Gastrocnemius medialis (tissue), 4 donors: ENCODE measurements at regions not wholly inside any gene's neighbourhood (a gene's known extent, or its start where the extent isn't known, plus 50 kb on each side); places are given as distances from the start of the nearest gene placed in this dataset.

ENCODE experiments used
- ATAC-seq, 2 donors: fragments of 150-250 bp; one replicate each; pipeline ENCODE4 v1.9.1; 2016
- DNase-seq, 2 donors: peaks; one replicate each; pipeline ENCODE4 v3.0.0-alpha.2; 2019
- H3K27ac ChIP-seq, 4 donors: fragments of 200-600 bp; sonication (generic); 1 replicate in 1 of 4; 2 replicates in 3 of 4; pipeline ENCODE4 v1.5.1; 2016 to 2018; ENCODE audit warnings: mild to moderate bottlenecking in 2 of 4, moderate library complexity in 1 of 4
- H3K27me3 ChIP-seq, 3 donors: fragments of 200-600 bp; sonication (generic) in 2 of 3; 1 replicate in 1 of 3; 2 replicates in 2 of 3; pipeline versions ENCODE4 v1.5.1 to v1.6.0; 2016 to 2019; ENCODE audit warnings: mild to moderate bottlenecking in 1 of 3, moderate library complexity in 1 of 3
- H3K36me3 ChIP-seq, 2 donors: fragments of 200-600 bp; sonication (generic) in 1 of 2; one replicate each; pipeline ENCODE4 v1.5.1; 2017 to 2018
- H3K4me1 ChIP-seq, 2 donors: fragments of 200-600 bp; sonication (generic) in 1 of 2; one replicate each; pipeline ENCODE4 v1.5.1; 2016 to 2017; ENCODE audit warnings: mild to moderate bottlenecking in 2 of 2
- H3K4me3 ChIP-seq, 4 donors: fragments of 200-600 bp; sonication (generic) in 3 of 4; 1 replicate in 1 of 4; 2 replicates in 3 of 4; pipeline ENCODE4 v1.5.1; 2016 to 2019; ENCODE audit warnings: mild to moderate bottlenecking in 2 of 4
- H3K9me3 ChIP-seq, 3 donors: fragments of 200-600 bp; sonication (generic) in 2 of 3; 1 replicate in 1 of 3; 2 replicates in 2 of 3; pipeline ENCODE4 v1.5.1; 2016 to 2019
- CTCF ChIP-seq, 5 experiments: fragments of 450-650 bp in 3 of 5; fragments of 200-600 bp in 2 of 5; sonication (generic) in 2 of 5; IDR thresholded peaks in 4 of 5; conservative IDR thresholded peaks in 1 of 5; 1 replicate in 4 of 5; 2 replicates in 1 of 5; pipeline ENCODE4 v1.5.1; 2016 to 2019; ENCODE audit warnings: antibody characterized with exemption in 5 of 5, mild to moderate bottlenecking in 3 of 5, moderate library complexity in 3 of 5
- POLR2A ChIP-seq, 2 donors: fragments of 450-650 bp; IDR thresholded peaks; one replicate each; pipeline ENCODE4 v1.6.1; 2017; ENCODE audit warnings: antibody characterized with exemption in 2 of 2, mild to moderate bottlenecking in 2 of 2, moderate library complexity in 2 of 2
- in situ Hi-C, 4 donors: fragments of 200-750 bp; cut with MboI; loops; one replicate each; pipeline versions ENCODE4 v1.15.0 to v1.8.0; 2017; ENCODE audit warnings: low sequenced_read_pairs in 4 of 4
- intact Hi-C: fragments of 100-400 bp; cut with DNase I; formaldehyde crosslinking; loops from one replicate; pipeline ENCODE4 v1.15.1; 2023; ENCODE audit warnings: low total_unique reads

- Histone ChIP-seq H3K9me3 (no peaks in the 10 kb centered on the region), H3K4me3 (no peak overlapping the region), H3K27ac (no peak overlapping the region), H3K4me1 (no peaks in the 10 kb centered on the region), H3K36me3 (no peaks in the 10 kb centered on the region), H3K27me3 (no peaks in the 10 kb centered on the region)
- ATAC-seq, result no peak
- DNase-seq, result no peak
- intact Hi-C loops (no loop called here), in situ Hi-C loops (no loop called here)
- TF ChIP-seq CTCF (IDR thresholded peaks at IDR 0.05 in 4 of 5, conservative IDR thresholded peaks at IDR 0.05 in 1 of 5), result no peak
- TF ChIP-seq POLR2A (IDR thresholded peaks at IDR 0.05), result no peak
These were observed 985.2 kb upstream of the SEMA6D start for GRCh38 chr15:46732060-46732459.

GRCh38 chr15:46735115-46735514 is 982.2 kb upstream of the SEMA6D start:
- Histone ChIP-seq H3K36me3 (no peaks in the 10 kb centered on the region), H3K27me3 (no peaks in the 10 kb centered on the region), H3K9me3 (no peaks in the 10 kb centered on the region), H3K4me3 (no peak overlapping the region), H3K27ac (no peak overlapping the region), H3K4me1 (no peaks in the 10 kb centered on the region)
- TF ChIP-seq POLR2A (IDR thresholded peaks at IDR 0.05) (no peak), CTCF (IDR thresholded peaks at IDR 0.05 in 4 of 5, conservative IDR thresholded peaks at IDR 0.05 in 1 of 5) (no peak)
- intact Hi-C loops, result no loop called here
- DNase-seq, result no peak
- ATAC-seq, result no peak
- in situ Hi-C loops, result no loop called here

- intact Hi-C loops (no loop called here), in situ Hi-C loops (no loop called here)
- ATAC-seq, result no peak
- TF ChIP-seq CTCF (IDR thresholded peaks at IDR 0.05 in 4 of 5, conservative IDR thresholded peaks at IDR 0.05 in 1 of 5), result no peak
- no peak for TF ChIP-seq POLR2A (IDR thresholded peaks at IDR 0.05)
- H3K4me1 ChIP-seq, result no peaks in the 10 kb centered on the region
- no peak overlapping the region for H3K4me3 ChIP-seq
- no peak overlapping the region for H3K27ac ChIP-seq
- H3K27me3 ChIP-seq, result no peaks in the 10 kb centered on the region
- no peaks in the 10 kb centered on the region for H3K9me3 ChIP-seq
- no peaks in the 10 kb centered on the region for H3K36me3 ChIP-seq
- no peak for DNase-seq
These were observed 966.0 kb upstream of the SEMA6D start for GRCh38 chr15:46751303-46751702.

DNA sequence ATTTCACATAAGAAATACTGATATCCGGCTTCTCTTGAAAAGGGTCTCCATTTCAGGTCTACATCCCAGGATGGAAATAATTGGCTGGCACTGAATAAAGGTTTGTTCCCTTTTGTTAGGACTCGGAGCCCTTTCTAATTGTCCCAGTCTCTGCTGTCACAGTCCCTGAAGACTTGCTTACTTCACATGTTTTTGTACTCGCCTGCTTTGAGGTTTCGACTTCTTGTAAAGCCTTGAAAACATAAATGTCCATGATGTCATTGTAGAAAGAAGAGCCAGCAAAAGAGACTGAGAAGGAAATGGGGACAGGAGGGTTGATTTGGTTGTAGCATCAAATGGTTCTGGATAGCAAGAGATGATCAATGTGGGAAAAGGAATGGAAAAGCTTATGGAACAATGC is 963.4 kb upstream of the SEMA6D start:
- no peaks in the 10 kb centered on the region for H3K27me3 ChIP-seq
- H3K9me3 ChIP-seq, result no peaks in the 10 kb centered on the region
- no peak overlapping the region for H3K4me3 ChIP-seq
- no peak for TF ChIP-seq POLR2A (IDR thresholded peaks at IDR 0.05)
- TF ChIP-seq CTCF (IDR thresholded peaks at IDR 0.05 in 4 of 5, conservative IDR thresholded peaks at IDR 0.05 in 1 of 5), result no peak
- H3K27ac ChIP-seq, result no peak overlapping the region
- no peaks in the 10 kb centered on the region for H3K4me1 ChIP-seq
- intact Hi-C loops, result no loop called here
- in situ Hi-C loops, result no loop called here
- DNase-seq (no peak), ATAC-seq (no peak)
- no peaks in the 10 kb centered on the region for H3K36me3 ChIP-seq

- in situ Hi-C loops, result no loop called here
- no peaks in the 10 kb centered on the region for H3K27me3 ChIP-seq
- DNase-seq, result no peak
- no peak overlapping the region for H3K4me3 ChIP-seq
- no peaks in the 10 kb centered on the region for H3K9me3 ChIP-seq
- TF ChIP-seq POLR2A (IDR thresholded peaks at IDR 0.05) (no peak), CTCF (IDR thresholded peaks at IDR 0.05 in 4 of 5, conservative IDR thresholded peaks at IDR 0.05 in 1 of 5) (no peak)
- intact Hi-C loops, result no loop called here
- ATAC-seq, result no peak
- H3K27ac ChIP-seq, result no peak overlapping the region
- no peaks in the 10 kb centered on the region for H3K36me3 ChIP-seq
- no peaks in the 10 kb centered on the region for H3K4me1 ChIP-seq
These were observed 954.2 kb upstream of the SEMA6D start for GRCh38 chr15:46763091-46763490.
